ENCODE measurements at regions not wholly inside any gene's neighbourhood (a gene's known extent, or its start where the extent isn't known, plus 50 kb on each side); places are given as distances from the start of the nearest gene placed in this dataset.

DNA sequence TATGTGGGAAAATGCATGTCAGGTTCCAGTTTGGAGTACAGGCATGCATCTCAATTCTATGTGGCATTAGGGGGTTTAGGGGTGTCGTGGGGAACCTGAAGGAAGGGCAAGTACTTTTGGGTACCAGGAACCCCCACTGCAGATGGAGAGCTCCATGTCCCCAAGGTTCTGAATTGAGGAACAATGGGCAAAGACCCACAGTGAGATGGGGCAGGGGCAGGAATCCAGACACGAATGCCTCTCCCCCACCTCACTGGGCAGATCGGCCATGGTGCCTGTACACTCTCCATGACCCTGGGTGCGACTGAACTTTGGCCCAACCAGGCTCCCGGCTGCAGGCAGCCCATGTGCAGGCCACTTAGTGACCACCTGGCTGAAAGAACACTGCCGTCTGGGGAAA lies 209.3 kb downstream of the HAUS1 start:
- TF ChIP-seq CTCF (conservative IDR thresholded peaks at IDR 0.05; ENCODE audit: low read depth, low read length), result no peak
- no peak for TF ChIP-seq EZH2 (IDR thresholded peaks at IDR 0.05; ENCODE audit: borderline replicate concordance, low read depth, low read length, poor library complexity, severe bottlenecking)

Measured in A673 (cell line).